ENCODE measurements at regions not wholly inside any gene's neighbourhood (a gene's known extent, or its start where the extent isn't known, plus 50 kb on each side); places are given as distances from the start of the nearest gene placed in this dataset.

DNA sequence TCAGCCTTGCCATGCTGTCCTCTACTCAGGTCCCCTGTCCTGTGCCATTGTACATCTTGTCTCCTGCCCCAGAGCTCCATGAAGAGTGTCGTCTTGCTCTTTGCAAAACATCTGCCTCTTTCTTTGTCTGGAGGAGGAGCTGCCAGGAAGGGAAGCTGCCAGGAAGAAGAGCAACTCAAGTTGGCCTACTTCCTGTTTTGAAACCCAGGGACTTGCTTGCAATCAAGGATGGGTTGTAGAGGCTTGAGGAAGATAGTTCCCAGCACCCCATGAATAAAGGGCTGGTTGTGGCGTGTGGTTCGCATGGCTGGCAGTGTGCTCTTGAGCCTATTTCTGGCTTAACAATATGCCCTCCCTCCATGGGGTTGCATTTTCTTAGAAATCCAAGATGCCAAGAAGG, 53.0 kb upstream of the CPEB4 start:
- DNase-seq, result no peak

DNA sequence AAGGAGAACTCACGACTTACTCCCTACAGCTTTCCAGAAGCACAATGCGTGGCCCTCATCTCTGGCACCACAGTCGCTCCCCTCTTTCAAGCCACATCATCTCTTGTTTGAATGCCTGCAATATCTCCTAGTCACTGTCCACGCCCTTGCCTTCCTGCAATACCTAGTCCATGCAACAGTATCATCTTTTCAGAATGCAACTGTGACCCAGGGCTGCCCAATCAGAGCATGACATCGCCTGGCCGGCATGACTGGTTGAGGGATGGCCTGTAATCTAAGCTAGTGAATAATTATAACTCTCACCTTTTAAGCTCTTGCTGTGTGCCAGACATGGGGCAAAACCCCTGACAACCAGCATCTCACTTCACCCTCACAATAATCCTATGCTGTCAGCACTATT, 52.5 kb upstream of the CPEB4 start:
- no peak for DNase-seq

DNA sequence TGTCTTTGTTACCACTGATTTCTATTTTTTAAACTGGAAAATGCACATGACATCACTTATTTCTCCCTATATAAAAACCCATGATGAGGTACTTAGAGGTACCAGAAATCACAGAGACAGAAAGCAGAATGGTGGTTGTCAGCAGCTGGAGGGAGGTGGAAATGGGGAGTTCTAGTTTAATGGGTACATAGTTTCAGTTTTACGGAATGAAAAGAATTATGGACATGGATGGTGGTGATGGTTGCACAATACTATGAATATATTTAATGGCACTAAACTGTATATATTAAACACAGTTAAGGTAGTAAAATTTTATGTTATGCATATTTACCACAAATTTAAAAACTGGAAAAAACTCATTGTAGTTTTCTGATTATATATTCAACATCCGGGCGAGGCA, 50.5 kb upstream of the CPEB4 start:
- DNase-seq, result no peak

All from cerebellar nuclear complex (tissue), 1 donor.